OCI-LY7 (cell line): ENCODE measurements at regions not wholly inside any gene's neighbourhood (a gene's known extent, or its start where the extent isn't known, plus 50 kb on each side); places are given as distances from the start of the nearest gene placed in this dataset.

Source experiments
- BruUV-seq: library from RNA; stranded (reverse); fragments of 400-500 nt; replicated peaks from 2 replicates; lab custom pipeline; 2021; lab: Mats Ljungman, UMichigan
- CTCF ChIA-PET: fragments of 300-600 bp; sonication (Branson Sonifier 250); formaldehyde crosslinking; loops from one replicate; lab custom pipeline; 2022; ENCODE audit warnings: antibody characterized with exemption; ENCODE audit not compliant: unreplicated experiment; lab: Charles Lee
- POLR2A ChIA-PET: fragments of 300-600 bp; sonication (Branson Sonifier 250); formaldehyde crosslinking; loops from one replicate; lab custom pipeline; 2022; ENCODE audit warnings: antibody characterized with exemption; lab: Charles Lee
- DNase-seq: peaks from one replicate; pipeline ENCODE4 v3.0.0-alpha.2; 2015; ENCODE audit warnings: low spot score
- H2AFZ ChIP-seq: fragments of 200-600 bp; sonication (generic), shearing (Covaris generic); 2 replicates; pipeline ENCODE4 v1.6.1; 2014; ENCODE audit warnings: mild to moderate bottlenecking, antibody characterized with exemption, low read length, moderate library complexity
- H3K27ac ChIP-seq: fragments of 200-600 bp; sonication (generic); 2 replicates; pipeline ENCODE4 v1.5.1; 2014; ENCODE audit warnings: mixed run types, low read depth, mild to moderate bottlenecking, moderate library complexity, low read length, inconsistent platforms; ENCODE audit not compliant: poor library complexity, severe bottlenecking
- H3K36me3 ChIP-seq: fragments of 200-600 bp; sonication (generic); 2 replicates; pipeline ENCODE4 v1.6.1; 2014; ENCODE audit warnings: mild to moderate bottlenecking, antibody characterized with exemption, low read length, moderate library complexity, mixed read lengths; ENCODE audit not compliant: insufficient read depth
- H3K4me1 ChIP-seq: fragments of 200-600 bp; sonication (generic); 2 replicates; pipeline ENCODE4 v1.5.1; 2014; ENCODE audit warnings: mild to moderate bottlenecking, low read length; ENCODE audit not compliant: insufficient read depth, poor library complexity, severe bottlenecking
- H3K4me2 ChIP-seq: fragments of 200-600 bp; sonication (generic); 2 replicates; pipeline ENCODE4 v1.6.1; 2014; ENCODE audit warnings: mild to moderate bottlenecking, low read length
- H3K4me3 ChIP-seq: fragments of 200-600 bp; sonication (generic); 2 replicates; pipeline ENCODE4 v1.5.1; 2014; ENCODE audit warnings: mild to moderate bottlenecking, low read depth, low read length; ENCODE audit not compliant: poor library complexity, severe bottlenecking
- H3K79me2 ChIP-seq: fragments of 200-600 bp; sonication (generic); 2 replicates; pipeline ENCODE4 v1.6.1; 2016; ENCODE audit warnings: low read depth, mild to moderate bottlenecking, low read length, moderate library complexity, mixed read lengths; ENCODE audit not compliant: insufficient read depth
- H3K9me2 ChIP-seq: fragments of 200-600 bp; sonication (generic); 2 replicates; pipeline ENCODE4 v1.6.1; 2016; ENCODE audit warnings: mild to moderate bottlenecking, low read length, mixed read lengths; ENCODE audit not compliant: insufficient read depth
- H3K9me3 ChIP-seq: fragments of 200-600 bp; sonication (generic); 2 replicates; pipeline ENCODE4 v1.6.1; 2014; ENCODE audit warnings: mild to moderate bottlenecking, mixed run types, low read length, mixed read lengths
- H4K20me1 ChIP-seq: fragments of 200-600 bp; sonication (generic); 2 replicates; pipeline ENCODE4 v1.6.1; 2014; ENCODE audit warnings: mild to moderate bottlenecking, antibody characterized with exemption, low read length, moderate library complexity, mixed read lengths; ENCODE audit not compliant: insufficient read depth
- CTCF ChIP-seq: fragments of 200-600 bp; sonication (generic); conservative IDR thresholded peaks from 2 replicates; pipeline ENCODE4 v1.5.1; 2014; ENCODE audit warnings: mild to moderate bottlenecking, antibody characterized with exemption, low read length, moderate library complexity, mixed read lengths
- EZH2phosphoT487 ChIP-seq: fragments of 200-600 bp; sonication (generic); IDR thresholded peaks from 2 replicates; pipeline ENCODE4 v1.6.1; 2018; ENCODE audit warnings: low read depth, borderline replicate concordance, mild to moderate bottlenecking, mixed run types, antibody characterized with exemption, low read length, moderate library complexity, mixed read lengths
- intact Hi-C: fragments of 100-400 bp; cut with micrococcal nuclease; formaldehyde crosslinking; loops from one replicate; pipeline ENCODE4 v1.10.0; 2022; ENCODE audit not compliant: unreplicated experiment

- Histone ChIP-seq H3K9me2 (no peaks in the 10 kb centered on the region), H3K79me2 (no peaks in the 10 kb centered on the region), H2AFZ (no peak overlapping the region), H3K27ac (no peak overlapping the region), H3K36me3 (no peaks in the 10 kb centered on the region), H3K4me3 (no peak overlapping the region), H4K20me1 (no peaks in the 10 kb centered on the region), H3K4me1 (no peaks in the 10 kb centered on the region), H3K4me2 (no peak overlapping the region), H3K9me3 (no peaks in the 10 kb centered on the region)
- TF ChIP-seq EZH2phosphoT487 = no peak
- TF ChIP-seq CTCF = no peak
- BruUV-seq = no TSS peak
- intact Hi-C loops = no loop called here
- ChIA-PET CTCF (no interaction called here), POLR2A (interaction anchor here (0.6 to 1.2 kb wide), 3 partner anchors 10 to 46 kb away, joined by 3 read pairs; no protein-coding TSS in a partner anchor)
- DNase-seq = no peak
Measured at GRCh38 chr6:88301888-88302768, 136.0 kb upstream of the CNR1 start.

- Histone ChIP-seq H3K79me2 (no peaks in the 10 kb centered on the region), H4K20me1 (no peaks in the 10 kb centered on the region), H3K9me3 (no peaks in the 10 kb centered on the region), H2AFZ (no peak overlapping the region), H3K9me2 (no peaks in the 10 kb centered on the region), H3K4me1 (no peaks in the 10 kb centered on the region), H3K4me2 (no peak overlapping the region), H3K4me3 (no peak overlapping the region), H3K36me3 (no peaks in the 10 kb centered on the region), H3K27ac (no peak overlapping the region)
- CTCF ChIA-PET = no interaction called here
- BruUV-seq = no TSS peak
- POLR2A ChIA-PET = no interaction called here
- intact Hi-C loops = no loop called here
- DNase-seq = no peak
- TF ChIP-seq EZH2phosphoT487 = no peak
- no peak for TF ChIP-seq CTCF
Measured at GRCh38 chr6:88301256-88301655, 135.1 kb upstream of the CNR1 start.
